H9 (cell line): ENCODE measurements at regions not wholly inside any gene's neighbourhood (a gene's known extent, or its start where the extent isn't known, plus 50 kb on each side); places are given as distances from the start of the nearest gene placed in this dataset.

ENCODE experiments used
- DNase-seq: peaks from one replicate; pipeline ENCODE4 v3.0.0-alpha.2; 2017
- H2AFZ ChIP-seq: one replicate; pipeline ENCODE4 v1.6.1; 2013; ENCODE audit warnings: mild to moderate bottlenecking, low read length, control low read depth, moderate library complexity
- H2AK5ac ChIP-seq: 2 replicates; pipeline ENCODE4 v1.6.1; 2013; ENCODE audit warnings: low read length, control low read depth, mixed read lengths; ENCODE audit not compliant: insufficient read length
- H2BK120ac ChIP-seq: one replicate; pipeline ENCODE4 v1.6.1; 2013; ENCODE audit warnings: low read depth, mild to moderate bottlenecking, low read length, control low read depth, inconsistent platforms; ENCODE audit not compliant: poor library complexity, severe bottlenecking
- H2BK12ac ChIP-seq: 2 replicates; pipeline ENCODE4 v1.6.1; 2013; ENCODE audit warnings: low read length, control low read depth, mixed read lengths, low read depth; ENCODE audit not compliant: insufficient read length
- H2BK15ac ChIP-seq: 2 replicates; pipeline ENCODE4 v1.6.1; 2013; ENCODE audit warnings: low read depth, low read length, control low read depth
- H2BK20ac ChIP-seq: one replicate; pipeline ENCODE4 v1.6.1; 2013; ENCODE audit warnings: low read depth, mild to moderate bottlenecking, low read length, control low read depth, inconsistent platforms; ENCODE audit not compliant: poor library complexity, severe bottlenecking
- H2BK5ac ChIP-seq: 2 replicates; pipeline ENCODE4 v1.6.1; 2013; ENCODE audit warnings: low read length, control low read depth, mixed read lengths; ENCODE audit not compliant: insufficient read length
- H3K14ac ChIP-seq: 2 replicates; pipeline ENCODE4 v1.6.1; 2013; ENCODE audit warnings: low read length, control low read depth; ENCODE audit not compliant: insufficient read depth
- H3K18ac ChIP-seq: 2 replicates; pipeline ENCODE4 v1.6.1; 2013; ENCODE audit warnings: low read depth, mild to moderate bottlenecking, mixed read lengths, low read length, control low read depth; ENCODE audit not compliant: insufficient read length
- H3K23ac ChIP-seq: 2 replicates; pipeline ENCODE4 v1.6.1; 2013; ENCODE audit warnings: low read length, control low read depth, mixed read lengths, low read depth; ENCODE audit not compliant: insufficient read length
- H3K23me2 ChIP-seq: 2 replicates; pipeline ENCODE4 v1.6.1; 2013; ENCODE audit warnings: low read depth, mild to moderate bottlenecking, mixed read lengths, low read length, control low read depth; ENCODE audit not compliant: insufficient read length, poor library complexity, severe bottlenecking
- H3K27ac ChIP-seq: 2 replicates; pipeline ENCODE4 v1.5.1; 2013; ENCODE audit warnings: low read length, control low read depth, mixed read lengths, low read depth; ENCODE audit not compliant: insufficient read length
- H3K27me3 ChIP-seq: 2 replicates; pipeline ENCODE4 v1.6.1; 2013; ENCODE audit warnings: low read length, control low read depth, inconsistent platforms; ENCODE audit not compliant: insufficient read depth
- H3K4ac ChIP-seq: 2 replicates; pipeline ENCODE4 v1.6.1; 2013; ENCODE audit warnings: low read depth, mild to moderate bottlenecking, control low read depth, inconsistent platforms, low read length, moderate library complexity
- H3K4me1 ChIP-seq: 2 replicates; pipeline ENCODE4 v1.6.1; 2013; ENCODE audit warnings: low read length, control low read depth, inconsistent platforms; ENCODE audit not compliant: insufficient read depth
- H3K4me2 ChIP-seq: 2 replicates; pipeline ENCODE4 v1.6.1; 2013; ENCODE audit warnings: low read length, control low read depth, mixed read lengths; ENCODE audit not compliant: insufficient read length, insufficient read depth
- H3K56ac ChIP-seq: 2 replicates; pipeline ENCODE4 v1.6.1; 2013; ENCODE audit warnings: low read depth, mild to moderate bottlenecking, mixed read lengths, low read length, control low read depth; ENCODE audit not compliant: insufficient read length
- H3K79me1 ChIP-seq: 2 replicates; pipeline ENCODE4 v1.6.1; 2013; ENCODE audit warnings: low read depth, mild to moderate bottlenecking, moderate library complexity, low read length, control low read depth, inconsistent platforms; ENCODE audit not compliant: insufficient read depth, poor library complexity, severe bottlenecking
- H3K79me2 ChIP-seq: 2 replicates; pipeline ENCODE4 v1.6.1; 2013; ENCODE audit warnings: low read length, control low read depth, inconsistent platforms; ENCODE audit not compliant: insufficient read depth
- H3K9ac ChIP-seq: 2 replicates; pipeline ENCODE4 v1.6.1; 2013; ENCODE audit warnings: low read length, control low read depth, mixed read lengths; ENCODE audit not compliant: insufficient read length; ENCODE audit errors: extremely low read depth
- H3K9me3 ChIP-seq: one replicate; pipeline ENCODE4 v1.6.1; 2013; ENCODE audit warnings: low read depth, low read length, inconsistent platforms; ENCODE audit not compliant: control insufficient read depth
- H3T11ph ChIP-seq: one replicate; pipeline ENCODE4 v1.6.1; 2013; ENCODE audit warnings: mild to moderate bottlenecking, low read length, control low read depth, inconsistent platforms
- H4K20me1 ChIP-seq: one replicate; pipeline ENCODE4 v1.6.1; 2013; ENCODE audit not compliant: control insufficient read depth, insufficient read length, insufficient read depth
- H4K5ac ChIP-seq: 2 replicates; pipeline ENCODE4 v1.6.1; 2013; ENCODE audit warnings: low read depth, mild to moderate bottlenecking, mixed read lengths, low read length, control low read depth; ENCODE audit not compliant: insufficient read length
- H4K8ac ChIP-seq: replicated peaks from 2 replicates; pipeline ENCODE4 v1.6.1; 2013; ENCODE audit warnings: low read length, control low read depth, mixed read lengths, low read depth; ENCODE audit not compliant: insufficient read length
- H4K91ac ChIP-seq: 2 replicates; pipeline ENCODE4 v1.6.1; 2013; ENCODE audit warnings: low read depth, mild to moderate bottlenecking, moderate library complexity, mixed read lengths, low read length, control low read depth; ENCODE audit not compliant: insufficient read length
- H3K27ac Mint-ChIP-seq, 3 experiments: 2 replicates in 2 of 3; 3 replicates in 1 of 3; pipeline ENCODE4 v1.8.0; 2020 to 2021; ENCODE audit warnings: mixed read lengths in 3 of 3, mild to moderate bottlenecking in 1 of 3, moderate library complexity in 1 of 3
- H3K27me3 Mint-ChIP-seq: 2 replicates; pipeline ENCODE4 v1.8.0; 2021; ENCODE audit warnings: low read depth, mild to moderate bottlenecking, moderate library complexity, mixed read lengths
- H3K36me3 Mint-ChIP-seq, 3 experiments: 2 replicates in 2 of 3; 3 replicates in 1 of 3; pipeline ENCODE4 v1.8.0; 2020 to 2021; ENCODE audit warnings: low read depth in 3 of 3, mixed read lengths in 3 of 3; ENCODE audit not compliant: insufficient read depth in 1 of 3
- H3K4me1 Mint-ChIP-seq, 2 experiments: 2 replicates each; pipeline ENCODE4 v1.8.0; 2020; ENCODE audit warnings: mixed read lengths in 2 of 2
- H3K4me3 Mint-ChIP-seq, 2 experiments: 2 replicates in 1 of 2; 3 replicates in 1 of 2; pipeline ENCODE4 v1.8.0; 2020 to 2021; ENCODE audit warnings: mild to moderate bottlenecking in 2 of 2, mixed read lengths in 2 of 2, moderate library complexity in 1 of 2
- H3K9me3 Mint-ChIP-seq, 2 experiments: 2 replicates in 1 of 2; 3 replicates in 1 of 2; pipeline ENCODE4 v1.8.0; 2020; ENCODE audit warnings: mild to moderate bottlenecking in 2 of 2, mixed read lengths in 2 of 2, moderate library complexity in 1 of 2
- WGBS: extraction: QIAGEN DNeasy Blood & Tissue Kit; methylation state at CpG from one replicate; pipeline ENCODE4 v1.1.7; 2013; ENCODE audit warnings: missing lambda C conversion rate, low lambda C conversion rate, mixed read lengths; ENCODE audit not compliant: insufficient read length; ENCODE audit errors: extremely low coverage; 5-methylcytosine and 5-hydroxymethylcytosine counted together
- TF ChIP-seq, protein P1 (sequence below): fragments of 200-600 bp; sonication (generic); conservative IDR thresholded peaks from 3 replicates; pipeline ENCODE4 v1.8.0; 2021; ENCODE audit warnings: antibody characterized with exemption, mild to moderate bottlenecking

DNA sequence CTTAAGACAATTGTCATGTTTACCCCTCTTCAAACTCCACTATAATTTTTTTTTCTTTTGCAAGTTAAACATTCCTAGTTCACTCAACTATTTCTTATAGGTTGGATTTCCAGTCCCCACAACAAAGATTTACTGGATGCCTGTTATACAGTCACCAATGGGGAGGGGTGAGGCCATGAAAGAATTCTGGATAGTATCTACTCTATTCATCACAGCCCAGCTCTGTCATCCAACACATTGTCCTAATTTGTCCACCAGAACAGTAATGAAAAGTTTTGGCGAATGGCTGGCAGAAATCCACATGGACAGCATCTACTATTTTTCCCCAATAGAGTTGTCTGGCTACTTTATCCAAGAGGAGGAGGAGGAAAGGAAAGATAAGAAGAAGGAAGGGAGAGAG is 192.7 kb upstream of the S100G start:
- peak overlapping the region in 1 of 3 experiments; percentile 21; a peak in 2 of 7 replicates for H3K27ac Mint-ChIP-seq
- Histone ChIP-seq H4K5ac (no peak overlapping the region), H2BK5ac (no peak overlapping the region), H3K4ac (no peak overlapping the region), H3K79me2 (no peaks in the 10 kb centered on the region), H3K23ac (no peak overlapping the region), H3K14ac (no peak overlapping the region), H4K20me1 (no peaks in the 10 kb centered on the region), H2AFZ (no peak overlapping the region), H3K23me2 (no peaks in the 10 kb centered on the region), H2AK5ac (no peak overlapping the region), H2BK15ac (no peak overlapping the region), H2BK20ac (no peak overlapping the region), H2BK120ac (no peak overlapping the region), H3K4me2 (no peak overlapping the region), H3T11ph (no peak overlapping the region), H2BK12ac (no peak overlapping the region), H4K91ac (no peak overlapping the region), H3K79me1 (no peaks in the 10 kb centered on the region), H3K27me3 (no peaks in the 10 kb centered on the region), H3K56ac (no peak overlapping the region), H3K9me3 (no peaks in the 10 kb centered on the region), H3K4me1 (peaks cover 3% of the 10 kb centered on the region; the same call in 1 of the 2 replicates), H3K9ac (no peak overlapping the region), H4K8ac (no peak overlapping the region), H3K18ac (no peak overlapping the region), H3K27ac (no peak overlapping the region)
- no CpG with 5 or more reads among the region's 1 CpG for WGBS
- H3K9me3 Mint-ChIP-seq, result peaks cover 4 to 5% of the 10 kb centered on the region in 2 experiments; a peak in 4 of 5 replicates
- H3K27me3 Mint-ChIP-seq, result no peaks in the 10 kb centered on the region
- H3K36me3 Mint-ChIP-seq, result peaks cover 19 to 27% (median 22%) of the 10 kb centered on the region in 3 experiments; a peak in 6 of 7 replicates
- H3K4me1 Mint-ChIP-seq, result peaks cover 15 to 42% of the 10 kb centered on the region in 2 experiments
- H3K4me3 Mint-ChIP-seq, result no peak overlapping the region
- TF ChIP-seq, protein P1, sequence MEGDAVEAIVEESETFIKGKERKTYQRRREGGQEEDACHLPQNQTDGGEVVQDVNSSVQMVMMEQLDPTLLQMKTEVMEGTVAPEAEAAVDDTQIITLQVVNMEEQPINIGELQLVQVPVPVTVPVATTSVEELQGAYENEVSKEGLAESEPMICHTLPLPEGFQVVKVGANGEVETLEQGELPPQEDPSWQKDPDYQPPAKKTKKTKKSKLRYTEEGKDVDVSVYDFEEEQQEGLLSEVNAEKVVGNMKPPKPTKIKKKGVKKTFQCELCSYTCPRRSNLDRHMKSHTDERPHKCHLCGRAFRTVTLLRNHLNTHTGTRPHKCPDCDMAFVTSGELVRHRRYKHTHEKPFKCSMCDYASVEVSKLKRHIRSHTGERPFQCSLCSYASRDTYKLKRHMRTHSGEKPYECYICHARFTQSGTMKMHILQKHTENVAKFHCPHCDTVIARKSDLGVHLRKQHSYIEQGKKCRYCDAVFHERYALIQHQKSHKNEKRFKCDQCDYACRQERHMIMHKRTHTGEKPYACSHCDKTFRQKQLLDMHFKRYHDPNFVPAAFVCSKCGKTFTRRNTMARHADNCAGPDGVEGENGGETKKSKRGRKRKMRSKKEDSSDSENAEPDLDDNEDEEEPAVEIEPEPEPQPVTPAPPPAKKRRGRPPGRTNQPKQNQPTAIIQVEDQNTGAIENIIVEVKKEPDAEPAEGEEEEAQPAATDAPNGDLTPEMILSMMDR, result no peak
- DNase-seq, result no peak
